NCI-H2029 (cell line): ENCODE measurements at regions not wholly inside any gene's neighbourhood (a gene's known extent, or its start where the extent isn't known, plus 50 kb on each side); places are given as distances from the start of the nearest gene placed in this dataset.

ENCODE experiments used
- DNase-seq: peaks from one replicate; lab custom pipeline; 2025; lab: John Stamatoyannopoulos, UW

DNA sequence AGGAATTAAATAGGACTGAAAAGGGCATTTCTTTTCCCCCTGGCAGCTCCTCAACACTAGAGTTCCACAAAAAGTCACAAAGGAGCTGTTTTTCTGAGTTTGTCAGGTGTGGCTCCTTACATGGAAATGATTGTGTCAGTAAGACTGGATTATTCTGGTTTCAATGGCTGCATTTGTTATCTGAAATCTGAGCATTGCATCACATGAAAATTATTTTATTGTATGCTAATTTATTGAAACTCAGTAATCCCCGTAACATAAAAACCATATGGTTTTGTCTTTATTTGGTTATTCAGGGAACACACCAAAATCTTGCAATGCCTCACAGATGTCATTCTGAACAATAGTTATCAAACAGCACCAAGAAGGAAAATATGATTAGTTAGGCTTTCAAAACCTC, 439.7 kb upstream of the TNP1 start:
- DNase-seq: no peak

- no peak for DNase-seq
Observed at GRCh38 chr2:217297096-217297495, 437.2 kb upstream of the TNP1 start.

DNA sequence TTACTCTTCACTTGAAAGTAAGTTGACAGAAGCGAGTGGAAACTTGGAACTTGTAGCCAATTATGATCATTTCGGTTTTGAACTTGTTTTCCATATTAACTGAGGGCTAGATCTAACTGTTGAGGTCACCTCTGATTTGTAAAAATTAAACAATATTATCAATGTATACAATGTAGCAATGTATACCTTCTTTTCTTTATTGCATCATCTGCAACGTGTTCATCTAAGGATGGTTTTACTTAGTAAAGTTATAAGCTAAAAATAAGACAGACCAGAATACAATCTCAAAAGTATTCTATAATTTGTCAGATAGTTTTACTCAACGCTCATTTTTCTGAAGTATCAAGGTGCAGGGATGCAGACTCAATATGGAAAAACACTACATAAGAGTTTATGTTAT, 435.0 kb upstream of the TNP1 start:
- DNase-seq: no peak

GRCh38 chr2:217294211-217294610, 434.3 kb upstream of the TNP1 start:
- no peak for DNase-seq

GRCh38 chr2:217293607-217294006, 433.7 kb upstream of the TNP1 start:
- no peak for DNase-seq

- DNase-seq: no peak
Observed at GRCh38 chr2:217293046-217293445, 433.2 kb upstream of the TNP1 start.

- DNase-seq: no peak
Observed at GRCh38 chr2:217291259-217291658, 431.4 kb upstream of the TNP1 start.

DNA sequence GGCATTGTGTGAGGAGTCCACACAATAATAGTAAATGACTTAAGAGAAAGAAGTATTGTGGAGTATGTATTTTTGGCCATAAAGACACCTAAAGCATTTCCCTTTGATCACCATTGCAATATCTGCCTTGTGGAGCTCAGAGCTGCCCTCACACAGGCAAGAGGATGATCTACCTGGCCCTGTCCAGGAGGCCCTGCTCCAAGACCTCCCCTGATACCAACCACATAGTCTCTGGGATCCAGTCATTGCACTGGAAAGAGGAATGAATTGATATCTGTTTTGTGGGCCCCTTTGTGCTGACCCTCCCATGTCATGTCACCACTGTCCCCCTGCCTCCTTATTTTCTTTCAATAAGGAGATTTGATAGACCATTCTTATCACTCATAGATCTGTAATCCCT, 430.6 kb upstream of the TNP1 start:
- DNase-seq: no peak

DNA sequence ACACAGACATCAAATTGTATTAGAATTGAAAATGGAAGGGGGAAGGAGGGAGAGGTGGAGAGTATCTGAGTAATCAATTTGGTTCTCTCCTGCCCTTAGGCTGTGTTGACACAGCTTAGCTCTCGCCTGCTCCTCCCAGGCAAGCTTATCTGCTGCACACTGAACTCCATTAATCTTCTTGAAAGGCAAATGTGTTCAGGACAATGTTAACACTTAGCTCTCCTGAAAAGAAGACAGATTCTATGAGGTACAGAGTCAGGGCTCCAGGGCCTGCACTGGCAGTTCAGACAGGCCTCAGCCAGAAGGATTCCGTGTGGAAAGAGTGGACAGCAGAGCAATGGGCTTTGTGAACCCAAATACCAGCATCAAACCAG, 430.0 kb upstream of the TNP1 start:
- DNase-seq: no peak

- no peak for DNase-seq
Observed at GRCh38 chr2:217289177-217289906, 429.5 kb upstream of the TNP1 start.

GRCh38 chr2:217288472-217289063, 428.7 kb upstream of the TNP1 start:
- DNase-seq: no peak

DNA sequence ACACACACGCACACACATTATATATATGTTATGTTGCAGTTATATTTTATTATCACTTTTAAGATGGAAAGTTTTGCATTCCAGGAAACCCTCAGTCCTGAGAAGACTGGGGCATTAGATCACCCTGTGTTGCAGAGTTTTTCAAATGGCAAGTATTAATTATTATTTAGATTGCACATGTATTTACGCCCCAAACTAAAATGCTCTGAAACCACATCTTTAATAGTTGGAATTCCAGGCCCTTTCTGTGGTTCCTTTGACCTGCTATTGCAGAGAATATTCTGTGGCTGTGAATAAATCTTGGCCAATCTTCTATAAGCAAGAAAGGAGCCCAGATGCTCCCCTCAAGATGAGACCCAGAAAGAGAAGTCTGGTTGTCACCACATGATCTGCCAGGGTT, 427.0 kb upstream of the TNP1 start:
- DNase-seq: no peak

DNA sequence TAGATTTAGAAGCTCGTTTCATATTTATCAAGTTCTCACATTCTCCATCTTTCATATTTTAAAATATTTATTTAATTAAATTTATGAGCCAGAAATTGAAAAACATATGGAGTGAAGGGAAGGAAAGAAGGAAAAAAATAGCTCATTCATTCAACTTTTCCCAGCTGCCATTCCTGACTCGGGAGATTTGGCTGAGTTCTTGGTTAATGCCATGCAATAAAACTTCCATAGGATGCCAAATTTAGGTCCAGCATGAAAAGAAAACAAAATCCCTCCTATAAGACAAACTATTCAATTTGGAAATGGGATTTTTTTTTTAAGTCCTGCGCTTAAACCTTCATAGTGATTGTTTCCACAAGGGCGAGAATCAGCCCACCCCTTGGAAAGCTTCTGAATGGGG, 426.1 kb upstream of the TNP1 start:
- no peak for DNase-seq

DNA sequence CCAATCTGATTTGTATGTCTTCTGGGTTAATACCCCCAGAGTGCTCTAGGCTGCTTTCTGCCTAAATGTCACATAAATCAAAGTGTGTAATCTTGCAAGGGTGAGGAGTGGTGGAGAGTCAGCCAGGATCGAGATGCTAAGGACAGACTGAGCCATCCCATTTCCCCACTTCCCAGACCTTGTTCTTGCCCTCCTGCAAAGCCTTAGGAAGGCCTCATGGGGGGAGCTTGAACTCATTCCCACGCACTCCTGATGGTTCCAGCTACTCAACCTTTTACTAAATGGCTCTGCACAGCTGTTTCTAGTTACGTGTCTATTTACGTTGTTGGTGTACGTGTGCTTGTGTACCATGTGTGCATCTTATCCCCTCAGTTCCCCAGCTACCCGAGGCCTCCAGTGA, 423.6 kb upstream of the TNP1 start:
- no peak for DNase-seq

DNA sequence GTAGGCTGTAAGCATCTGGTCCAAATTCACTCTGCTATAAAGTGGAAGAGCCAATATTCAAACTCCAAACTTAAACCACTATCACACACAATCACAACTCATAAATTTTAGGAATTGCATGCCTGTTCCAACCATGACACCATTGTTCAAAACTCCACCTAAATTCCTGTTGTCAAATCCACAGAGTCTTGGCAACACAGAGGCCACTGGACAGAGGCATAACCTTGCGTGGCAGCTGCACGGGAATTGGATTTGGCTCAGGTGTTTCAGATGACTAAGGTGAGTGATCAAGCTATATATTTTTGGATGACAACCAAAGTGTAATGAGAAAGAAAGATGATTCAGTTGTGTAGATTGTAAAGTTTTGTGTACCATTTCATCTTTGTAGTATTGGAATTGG, 422.7 kb upstream of the TNP1 start:
- DNase-seq: no peak

DNA sequence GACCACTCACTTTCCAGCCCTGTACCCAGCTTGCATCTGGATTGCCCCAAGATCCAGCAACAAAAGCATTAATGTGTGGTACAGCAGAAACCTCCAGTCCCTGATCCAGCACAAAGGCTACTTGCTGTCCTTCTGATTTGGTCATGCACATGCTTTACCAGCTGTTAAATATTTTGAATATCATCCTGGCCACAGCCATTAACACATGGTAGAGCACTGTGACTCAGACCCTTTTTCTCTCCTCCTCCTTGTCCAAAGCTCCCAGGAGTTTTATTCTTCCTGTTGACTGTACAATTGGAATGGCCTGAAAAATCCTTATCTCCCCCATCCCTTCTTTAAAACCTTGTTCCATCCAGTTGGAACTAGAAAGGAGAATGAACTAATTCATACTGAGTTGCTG, 419.7 kb upstream of the TNP1 start:
- DNase-seq: no peak

- no peak for DNase-seq
Observed at GRCh38 chr2:217279140-217279539, 419.3 kb upstream of the TNP1 start.

- no peak for DNase-seq
Observed at GRCh38 chr2:217277646-217278398, 418.0 kb upstream of the TNP1 start.

DNA sequence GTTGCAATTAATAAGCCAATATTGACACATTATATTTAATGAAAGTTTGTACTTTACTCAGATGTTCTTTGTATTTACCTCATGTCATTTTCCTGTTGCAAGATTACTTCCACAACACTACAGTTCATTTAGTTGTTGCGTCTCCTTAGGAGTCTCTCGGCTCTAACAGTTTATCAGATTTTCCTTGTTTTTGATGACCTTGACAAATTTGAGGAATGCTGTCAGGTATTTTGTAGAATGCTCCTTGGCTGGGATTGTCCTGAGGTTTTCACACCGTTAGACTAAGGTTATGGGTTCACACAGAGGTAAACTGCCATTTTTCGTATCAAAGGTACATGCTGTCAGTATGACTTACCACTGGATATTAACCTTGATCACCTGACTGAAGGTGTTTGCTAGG, 416.6 kb upstream of the TNP1 start:
- DNase-seq: no peak

DNA sequence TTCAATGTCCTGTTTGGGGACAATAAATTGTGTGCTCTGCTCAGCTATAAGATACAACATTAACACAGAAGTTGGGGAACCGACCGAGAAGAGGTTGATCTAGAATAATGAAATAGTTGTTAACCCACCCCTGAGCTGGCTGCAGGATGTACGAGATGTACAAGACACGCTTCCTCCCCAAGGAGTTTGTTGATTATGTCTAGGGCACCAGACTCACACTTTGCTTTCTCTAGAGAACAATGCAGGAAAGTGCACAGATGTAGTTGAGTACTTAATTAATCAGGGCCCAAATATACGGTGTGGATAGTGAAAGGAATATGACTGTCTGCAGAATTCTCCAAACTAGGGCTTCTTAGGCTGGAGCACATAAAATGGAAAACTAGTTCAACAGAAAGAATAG, 415.2 kb upstream of the TNP1 start:
- DNase-seq: no peak

DNA sequence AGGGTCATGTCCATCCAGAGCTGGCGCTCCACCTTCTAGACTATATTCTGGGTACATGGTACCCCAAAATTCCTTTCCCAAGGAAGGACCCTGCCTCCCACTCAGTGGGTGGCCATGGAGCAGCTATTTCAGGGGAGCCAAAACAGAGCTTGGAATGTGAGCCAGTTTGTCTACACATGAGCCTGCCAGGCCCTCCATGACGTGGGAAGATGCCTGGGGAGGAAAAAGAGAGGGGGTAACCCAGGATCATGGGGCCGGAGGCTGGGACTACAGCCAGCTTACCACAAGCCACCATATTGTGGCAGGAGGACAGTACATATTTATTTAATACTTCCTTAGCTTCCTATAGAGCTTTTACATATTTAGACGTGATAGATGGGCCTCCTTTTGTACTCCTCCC, 414.7 kb upstream of the TNP1 start:
- DNase-seq: no peak

- no peak for DNase-seq
Observed at GRCh38 chr2:217273851-217274250, 414.0 kb upstream of the TNP1 start.

DNA sequence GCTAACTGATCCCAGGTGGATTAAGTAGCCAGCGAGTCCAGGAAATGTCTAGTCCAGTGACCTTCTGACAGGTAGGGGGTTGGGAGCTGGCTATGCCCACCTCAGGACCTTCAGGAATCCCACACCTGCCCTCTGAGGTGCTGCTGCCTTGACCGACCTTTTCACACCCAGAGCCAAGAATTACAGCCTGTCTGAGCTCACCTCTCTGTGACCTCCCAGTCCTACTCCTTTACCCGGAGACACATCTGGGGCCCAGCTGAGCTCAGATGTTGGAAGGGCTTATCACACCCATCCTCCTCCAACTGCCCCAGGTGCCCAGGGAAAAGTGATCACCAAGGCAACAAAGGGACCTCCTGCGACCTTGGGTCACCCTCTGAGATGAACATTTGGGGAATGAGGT, 413.3 kb upstream of the TNP1 start:
- DNase-seq: no peak

DNA sequence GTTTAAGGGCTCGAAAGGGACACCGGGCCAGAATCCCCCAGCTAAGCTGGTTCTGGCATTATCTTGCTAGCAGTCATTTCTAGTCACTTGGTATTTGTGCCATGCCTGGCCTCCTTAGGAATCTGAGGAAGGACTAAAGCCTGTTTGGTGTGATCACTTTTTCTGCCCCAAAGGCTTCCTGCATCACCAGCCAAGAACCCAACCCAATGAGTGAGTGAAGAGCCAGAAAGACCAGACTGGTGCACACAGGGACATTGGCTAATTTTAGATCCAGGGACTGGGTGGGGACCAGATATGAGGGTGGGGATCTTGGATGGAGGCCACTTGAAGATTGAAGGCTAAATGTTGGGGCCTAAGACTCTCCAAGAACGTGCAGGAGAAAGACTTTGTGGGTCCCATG, 411.9 kb upstream of the TNP1 start:
- DNase-seq: no peak
